Activated CD8-positive, alpha-beta T cell treated with anti-CD3 and anti-CD28 coated beads for 36 hours (primary cell): ENCODE measurements at regions not wholly inside any gene's neighbourhood (a gene's known extent, or its start where the extent isn't known, plus 50 kb on each side); places are given as distances from the start of the nearest gene placed in this dataset.

Experiments used
- ATAC-seq: fragments of 200-7000 bp; cut with Tn5 transposase; one replicate; pipeline ENCODE4 v1.10.0; 2021; ENCODE audit warnings: mild to moderate bottlenecking, moderate library complexity
- CTCF ChIA-PET: fragments of 350-600 bp; sonication (Branson Sonifier 250); formaldehyde crosslinking; loops from one replicate; lab custom pipeline; 2021; ENCODE audit warnings: antibody characterized with exemption; lab: Charles Lee
- POLR2A ChIA-PET: fragments of 350-600 bp; sonication (Branson Sonifier 250); formaldehyde crosslinking; loops from one replicate; lab custom pipeline; 2021; ENCODE audit warnings: antibody characterized with exemption; lab: Charles Lee
- DNase-seq: peaks from one replicate; pipeline ENCODE4 v3.0.0-alpha.2; 2020
- H3K27ac Mint-ChIP-seq: one replicate; pipeline ENCODE4 v1.8.0; 2021; ENCODE audit warnings: mild to moderate bottlenecking, mixed read lengths
- H3K27me3 Mint-ChIP-seq: one replicate; pipeline ENCODE4 v1.8.0; 2021; ENCODE audit warnings: mixed read lengths
- H3K36me3 Mint-ChIP-seq: one replicate; pipeline ENCODE4 v1.8.0; 2021; ENCODE audit warnings: low read depth, mixed read lengths
- H3K4me1 Mint-ChIP-seq: one replicate; pipeline ENCODE4 v1.8.0; 2021; ENCODE audit warnings: low read depth, mixed read lengths
- H3K4me3 Mint-ChIP-seq: one replicate; pipeline ENCODE4 v1.8.0; 2021; ENCODE audit warnings: mild to moderate bottlenecking, moderate library complexity, mixed read lengths
- H3K9me3 Mint-ChIP-seq: one replicate; pipeline ENCODE4 v1.8.0; 2021; ENCODE audit warnings: mixed read lengths
- CTCF ChIP-seq: fragments of 200-600 bp; IDR thresholded peaks from one replicate; pipeline ENCODE4 v1.8.0; 2022; ENCODE audit warnings: antibody characterized with exemption, mild to moderate bottlenecking
- intact Hi-C: fragments of 100-400 bp; cut with micrococcal nuclease; formaldehyde crosslinking; loops from one replicate; pipeline ENCODE4 v1.10.0; 2022

- Mint-ChIP-seq H3K9me3 (peaks cover 4% of the 10 kb centered on the region), H3K36me3 (no peaks in the 10 kb centered on the region), H3K27ac (no peak overlapping the region), H3K27me3 (no peaks in the 10 kb centered on the region), H3K4me3 (no peak overlapping the region), H3K4me1 (no peaks in the 10 kb centered on the region)
- no peak for ATAC-seq
- intact Hi-C loops: no loop called here
- CTCF ChIA-PET: no interaction called here
- no peak for DNase-seq
- POLR2A ChIA-PET: no interaction called here
- no peak for TF ChIP-seq CTCF
Measured at GRCh38 chr13:18962168-18962734, 219.4 kb downstream of the TUBA3C start.

GRCh38 chr13:18961383-18962117, 220.1 kb downstream of the TUBA3C start:
- no peak for TF ChIP-seq CTCF
- no peak overlapping the region for H3K4me3 Mint-ChIP-seq
- no peaks in the 10 kb centered on the region for H3K27me3 Mint-ChIP-seq
- no peak for ATAC-seq
- H3K9me3 Mint-ChIP-seq: peaks cover 11% of the 10 kb centered on the region
- POLR2A ChIA-PET: no interaction called here
- H3K4me1 Mint-ChIP-seq: no peaks in the 10 kb centered on the region
- CTCF ChIA-PET: no interaction called here
- H3K27ac Mint-ChIP-seq: no peak overlapping the region
- H3K36me3 Mint-ChIP-seq: no peaks in the 10 kb centered on the region
- intact Hi-C loops: no loop called here
- no peak for DNase-seq

GRCh38 chr13:18960637-18961227, 220.9 kb downstream of the TUBA3C start:
- ChIA-PET CTCF (no interaction called here), POLR2A (no interaction called here)
- H3K36me3 Mint-ChIP-seq: no peaks in the 10 kb centered on the region
- intact Hi-C loops: no loop called here
- DNase-seq (no peak), ATAC-seq (no peak)
- H3K9me3 Mint-ChIP-seq: peaks cover 17% of the 10 kb centered on the region
- no peak overlapping the region for H3K4me3 Mint-ChIP-seq
- no peak for TF ChIP-seq CTCF
- H3K27me3 Mint-ChIP-seq: no peaks in the 10 kb centered on the region
- H3K27ac Mint-ChIP-seq: no peak overlapping the region
- no peaks in the 10 kb centered on the region for H3K4me1 Mint-ChIP-seq

GRCh38 chr13:18959996-18960395, 221.6 kb downstream of the TUBA3C start:
- Mint-ChIP-seq H3K4me3 (no peak overlapping the region), H3K27ac (no peak overlapping the region), H3K27me3 (no peaks in the 10 kb centered on the region), H3K9me3 (peaks cover 19% of the 10 kb centered on the region), H3K36me3 (no peaks in the 10 kb centered on the region), H3K4me1 (no peaks in the 10 kb centered on the region)
- ChIA-PET POLR2A (no interaction called here), CTCF (no interaction called here)
- intact Hi-C loops: no loop called here
- no peak for DNase-seq
- no peak for TF ChIP-seq CTCF
- ATAC-seq: no peak

GRCh38 chr13:18959229-18959628, 222.4 kb downstream of the TUBA3C start:
- CTCF ChIA-PET: no interaction called here

More at GRCh38 chr13:18959229-18959628, 222.4 kb downstream of the TUBA3C start:
- ATAC-seq: no peak
- intact Hi-C loops: no loop called here
- Mint-ChIP-seq H3K9me3 (peaks cover 19% of the 10 kb centered on the region), H3K27ac (no peak overlapping the region), H3K36me3 (no peaks in the 10 kb centered on the region), H3K4me1 (no peaks in the 10 kb centered on the region), H3K27me3 (no peaks in the 10 kb centered on the region), H3K4me3 (no peak overlapping the region)
- POLR2A ChIA-PET: no interaction called here
- no peak for DNase-seq
- TF ChIP-seq CTCF: no peak
